Stimulated activated naive CD8-positive, alpha-beta T cell treated with anti-CD3 and anti-CD28 coated beads, Interleukin-15, Interleukin-2, amounts not matched to agents 100 ng/mL and 50 ng/mL, for 24 hours (primary cell): ENCODE measurements at regions not wholly inside any gene's neighbourhood (a gene's known extent, or its start where the extent isn't known, plus 50 kb on each side); places are given as distances from the start of the nearest gene placed in this dataset.
"Not testable (repeated sequence)": the region's sequence is repeated elsewhere in the genome, so short reads cannot be mapped to it uniquely, and the experiment has no call there.

Source experiments
- H3K27ac Mint-ChIP-seq: one replicate; pipeline ENCODE4 v1.8.0; 2021; ENCODE audit warnings: mild to moderate bottlenecking, mixed read lengths
- H3K27me3 Mint-ChIP-seq: one replicate; pipeline ENCODE4 v1.8.0; 2021; ENCODE audit warnings: mixed read lengths
- H3K36me3 Mint-ChIP-seq: one replicate; pipeline ENCODE4 v1.8.0; 2021; ENCODE audit warnings: low read depth, mixed read lengths
- H3K4me1 Mint-ChIP-seq: one replicate; pipeline ENCODE4 v1.8.0; 2021; ENCODE audit warnings: low read depth, mixed read lengths
- H3K4me3 Mint-ChIP-seq: one replicate; pipeline ENCODE4 v1.8.0; 2021; ENCODE audit warnings: mild to moderate bottlenecking, mixed read lengths
- H3K9me3 Mint-ChIP-seq: one replicate; pipeline ENCODE4 v1.8.0; 2021; ENCODE audit warnings: mixed read lengths

GRCh38 chr21:9733761-9734558 is 787.4 kb upstream of the TPTE start:
- not testable (repeated sequence) for H3K36me3 Mint-ChIP-seq, H3K4me3 Mint-ChIP-seq, H3K4me1 Mint-ChIP-seq, H3K27ac Mint-ChIP-seq, H3K9me3 Mint-ChIP-seq, H3K27me3 Mint-ChIP-seq

GRCh38 chr21:9735421-9735961 is 785.9 kb upstream of the TPTE start:
- H3K4me3 Mint-ChIP-seq = no peak overlapping the region
- no peaks in the 10 kb centered on the region for H3K36me3 Mint-ChIP-seq
- H3K9me3 Mint-ChIP-seq = peaks cover 8% of the 10 kb centered on the region
- H3K4me1 Mint-ChIP-seq = no peaks in the 10 kb centered on the region
- no peaks in the 10 kb centered on the region for H3K27me3 Mint-ChIP-seq
- H3K27ac Mint-ChIP-seq = no peak overlapping the region

GRCh38 chr21:9737301-9737700 is 784.1 kb upstream of the TPTE start:
- H3K27ac Mint-ChIP-seq, H3K27me3 Mint-ChIP-seq, H3K4me1 Mint-ChIP-seq, H3K4me3 Mint-ChIP-seq, H3K36me3 Mint-ChIP-seq: not testable (repeated sequence)
- H3K9me3 Mint-ChIP-seq = peaks cover 14% of the 10 kb centered on the region

- H3K27me3 Mint-ChIP-seq, H3K4me1 Mint-ChIP-seq, H3K4me3 Mint-ChIP-seq, H3K27ac Mint-ChIP-seq, H3K36me3 Mint-ChIP-seq: not testable (repeated sequence)
- H3K9me3 Mint-ChIP-seq = peaks cover 14% of the 10 kb centered on the region
Observed at GRCh38 chr21:9737871-9738515, 783.4 kb upstream of the TPTE start.

DNA sequence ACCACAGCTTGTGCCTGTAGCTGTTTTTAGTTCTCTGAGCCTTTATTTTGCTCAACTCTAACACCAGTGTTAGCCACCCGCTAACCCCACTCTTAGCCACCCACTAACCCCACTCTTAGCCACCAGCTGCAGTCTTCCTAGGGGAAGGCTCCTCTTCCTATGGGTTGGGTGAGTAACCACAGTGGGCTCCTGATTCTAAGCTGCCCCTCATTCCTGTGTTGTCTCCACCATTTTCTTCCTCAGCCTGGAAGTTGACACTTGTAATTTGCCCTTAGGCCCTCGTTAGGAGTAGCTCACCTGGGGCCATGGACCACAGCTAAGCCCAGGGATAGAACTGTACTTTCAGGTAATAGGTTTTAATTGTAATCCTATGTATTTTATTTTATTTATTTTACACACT is 782.9 kb upstream of the TPTE start:
- Mint-ChIP-seq H3K27ac (no peak overlapping the region), H3K9me3 (peaks cover 14% of the 10 kb centered on the region), H3K27me3 (no peaks in the 10 kb centered on the region), H3K4me1 (no peaks in the 10 kb centered on the region), H3K4me3 (no peak overlapping the region), H3K36me3 (no peaks in the 10 kb centered on the region)

- Mint-ChIP-seq H3K4me1 (no peaks in the 10 kb centered on the region), H3K4me3 (no peak overlapping the region), H3K27ac (no peak overlapping the region), H3K27me3 (no peaks in the 10 kb centered on the region), H3K36me3 (no peaks in the 10 kb centered on the region), H3K9me3 (peaks cover 14% of the 10 kb centered on the region)
Observed at GRCh38 chr21:9739240-9739639, 782.1 kb upstream of the TPTE start.

GRCh38 chr21:9740177-9740941 is 781.0 kb upstream of the TPTE start:
- H3K27ac Mint-ChIP-seq, H3K27me3 Mint-ChIP-seq, H3K36me3 Mint-ChIP-seq, H3K4me3 Mint-ChIP-seq, H3K4me1 Mint-ChIP-seq: not testable (repeated sequence)
- peaks cover 14% of the 10 kb centered on the region for H3K9me3 Mint-ChIP-seq

DNA sequence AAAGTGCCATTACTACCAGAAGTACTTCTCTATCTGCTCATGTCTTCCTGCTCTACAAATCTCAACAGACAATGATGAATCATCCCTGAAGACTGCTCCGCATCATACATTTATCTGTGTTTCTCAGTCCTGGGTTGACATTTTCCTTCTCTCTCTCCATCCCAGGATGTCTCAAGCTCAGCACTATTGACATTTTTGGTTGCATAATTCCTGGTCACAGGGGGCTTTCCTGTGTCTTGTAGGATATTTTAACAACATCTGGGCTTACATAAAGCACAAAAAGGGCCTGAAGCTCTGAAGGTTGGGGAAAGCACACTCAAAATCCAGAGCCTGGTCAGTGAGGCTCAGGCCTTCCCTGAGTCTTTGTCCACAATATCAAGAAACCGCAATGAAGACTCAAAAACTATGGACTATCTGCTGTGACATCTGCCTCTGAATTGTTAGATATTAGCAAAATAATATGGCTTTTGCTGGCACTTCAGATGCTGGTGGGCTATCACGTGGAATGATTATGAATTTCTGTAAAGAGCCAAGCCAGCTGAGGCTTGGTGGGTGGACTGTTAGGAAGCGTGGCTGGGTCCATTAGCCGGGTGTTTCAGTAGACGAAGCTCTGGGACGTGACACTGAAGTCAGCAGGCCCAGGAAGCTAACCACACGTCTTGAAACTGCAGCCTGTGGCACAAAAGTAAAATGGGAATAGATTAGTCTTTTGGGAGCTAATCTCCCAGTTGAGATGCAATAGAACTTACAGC is 780.2 kb upstream of the TPTE start:
- not testable (repeated sequence) for H3K4me3 Mint-ChIP-seq, H3K4me1 Mint-ChIP-seq, H3K36me3 Mint-ChIP-seq, H3K27me3 Mint-ChIP-seq, H3K27ac Mint-ChIP-seq
- H3K9me3 Mint-ChIP-seq = peaks cover 14% of the 10 kb centered on the region

GRCh38 chr21:9743566-9743965 is 777.8 kb upstream of the TPTE start:
- not testable (repeated sequence) for H3K27me3 Mint-ChIP-seq, H3K27ac Mint-ChIP-seq, H3K4me1 Mint-ChIP-seq, H3K4me3 Mint-ChIP-seq, H3K36me3 Mint-ChIP-seq
- peaks cover 14% of the 10 kb centered on the region for H3K9me3 Mint-ChIP-seq

- not testable (repeated sequence) for H3K4me3 Mint-ChIP-seq, H3K4me1 Mint-ChIP-seq, H3K36me3 Mint-ChIP-seq, H3K27ac Mint-ChIP-seq, H3K27me3 Mint-ChIP-seq
- H3K9me3 Mint-ChIP-seq = peaks cover 13% of the 10 kb centered on the region
Observed at GRCh38 chr21:9744166-9744565, 777.2 kb upstream of the TPTE start.

DNA sequence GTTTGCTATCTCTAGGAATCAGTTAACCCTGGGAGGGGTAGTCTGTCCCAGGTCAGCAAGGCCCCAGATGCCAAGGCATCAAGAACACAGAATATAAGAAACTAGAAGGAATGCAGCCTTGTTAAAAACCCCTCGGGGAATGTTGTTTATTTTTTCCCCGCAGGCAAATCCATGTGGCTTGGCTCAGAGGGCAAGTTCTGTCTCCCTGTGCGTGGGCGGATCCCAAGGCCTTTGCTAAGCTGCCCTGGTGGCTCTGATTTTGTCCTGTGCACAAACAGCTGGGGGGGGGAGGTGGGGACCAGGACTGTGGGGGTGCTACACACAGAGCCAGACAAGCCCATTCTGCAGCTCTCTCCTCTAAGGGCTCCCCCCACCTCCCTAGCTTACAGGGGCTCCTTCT is 776.8 kb upstream of the TPTE start:
- not testable (repeated sequence) for H3K27ac Mint-ChIP-seq, H3K9me3 Mint-ChIP-seq, H3K27me3 Mint-ChIP-seq, H3K36me3 Mint-ChIP-seq, H3K4me1 Mint-ChIP-seq, H3K4me3 Mint-ChIP-seq

DNA sequence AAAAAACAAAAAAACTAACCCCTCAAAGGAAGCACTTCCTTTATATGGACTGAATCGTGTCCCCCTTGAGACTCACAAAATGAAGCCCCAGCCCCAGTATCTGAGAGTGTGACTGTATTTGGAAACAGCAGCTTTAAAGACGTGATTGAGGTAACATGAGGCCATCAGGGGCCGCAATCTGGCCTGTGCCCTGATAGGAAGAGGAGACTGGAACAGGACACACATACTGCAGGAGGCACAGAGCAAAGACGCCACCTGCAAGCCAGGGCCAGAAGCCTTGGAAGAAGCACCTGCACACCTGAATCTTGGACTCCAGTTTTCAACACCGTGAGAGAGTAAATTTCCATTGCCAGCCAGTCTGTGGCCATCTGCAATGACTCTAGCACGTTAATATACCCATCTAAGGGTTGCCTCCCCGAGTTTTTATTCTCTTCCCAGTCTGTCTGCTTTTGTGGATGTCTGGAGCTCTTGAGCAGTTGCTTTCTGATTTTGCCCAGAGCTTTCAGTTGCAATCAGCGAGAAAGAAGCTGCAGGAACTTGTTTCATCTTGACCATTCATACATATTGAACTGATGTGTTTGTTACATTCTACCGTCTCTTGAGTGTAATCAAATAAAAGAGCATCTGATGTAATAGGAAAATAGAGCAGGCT is 775.8 kb upstream of the TPTE start:
- not testable (repeated sequence) for H3K9me3 Mint-ChIP-seq, H3K4me3 Mint-ChIP-seq, H3K4me1 Mint-ChIP-seq, H3K27ac Mint-ChIP-seq, H3K36me3 Mint-ChIP-seq, H3K27me3 Mint-ChIP-seq

- H3K9me3 Mint-ChIP-seq, H3K36me3 Mint-ChIP-seq, H3K27ac Mint-ChIP-seq, H3K4me1 Mint-ChIP-seq, H3K4me3 Mint-ChIP-seq, H3K27me3 Mint-ChIP-seq: not testable (repeated sequence)
Observed at GRCh38 chr21:9746311-9746710, 775.1 kb upstream of the TPTE start.

- not testable (repeated sequence) for H3K36me3 Mint-ChIP-seq, H3K9me3 Mint-ChIP-seq, H3K4me3 Mint-ChIP-seq, H3K27ac Mint-ChIP-seq, H3K27me3 Mint-ChIP-seq, H3K4me1 Mint-ChIP-seq
Observed at GRCh38 chr21:9746831-9747606, 774.4 kb upstream of the TPTE start.
